Tibial nerve (tissue), 4 donors: ENCODE measurements at regions not wholly inside any gene's neighbourhood (a gene's known extent, or its start where the extent isn't known, plus 50 kb on each side); places are given as distances from the start of the nearest gene placed in this dataset.

Experiments
- DNase-seq, 2 donors: peaks; one replicate each; pipeline ENCODE4 v3.0.0-alpha.2; 2019; ENCODE audit warnings: low spot score in 2 of 2
- H3K27ac ChIP-seq, 4 donors: fragments of 200-600 bp; sonication (generic) in 3 of 4; one replicate each; pipeline ENCODE4 v1.5.1; 2017 to 2019; ENCODE audit warnings: mild to moderate bottlenecking in 1 of 4
- H3K27me3 ChIP-seq, 2 donors: fragments of 200-600 bp; sonication (generic) in 1 of 2; one replicate each; pipeline versions ENCODE4 v1.5.1 to v1.6.0; 2017 to 2019
- H3K36me3 ChIP-seq, 3 donors: fragments of 200-600 bp; sonication (generic); one replicate each; pipeline ENCODE4 v1.5.1; 2018 to 2019
- H3K4me1 ChIP-seq, 4 donors: fragments of 200-600 bp; sonication (generic) in 3 of 4; one replicate each; pipeline ENCODE4 v1.5.1; 2017 to 2019
- H3K4me3 ChIP-seq, 4 donors: fragments of 200-600 bp; sonication (generic) in 3 of 4; one replicate each; pipeline ENCODE4 v1.5.1; 2017 to 2019; ENCODE audit warnings: mild to moderate bottlenecking in 1 of 4, moderate library complexity in 1 of 4
- H3K9me3 ChIP-seq, 4 donors: fragments of 200-600 bp; sonication (generic) in 3 of 4; one replicate each; pipeline ENCODE4 v1.5.1; 2017 to 2019
- EP300 ChIP-seq, 2 donors: sonication (generic); formaldehyde crosslinking; IDR thresholded peaks; one replicate each; pipeline ENCODE4 v1.6.1; 2017; ENCODE audit warnings: antibody characterized with exemption in 2 of 2, mild to moderate bottlenecking in 1 of 2
- POLR2A ChIP-seq, 2 donors: fragments of 450-650 bp; IDR thresholded peaks; one replicate each; pipeline ENCODE4 v1.6.1; 2017; ENCODE audit warnings: antibody characterized with exemption in 2 of 2, mild to moderate bottlenecking in 2 of 2, moderate library complexity in 2 of 2
- WGBS, 2 donors: methylation state at CpG; one replicate each; pipeline ENCODE4 v1.1.5; 2018; 5-methylcytosine and 5-hydroxymethylcytosine counted together
- TF ChIP-seq, protein P1 (sequence below), 5 experiments: fragments of 200-600 bp in 3 of 5; fragments of 450-650 bp in 2 of 5; sonication (generic) in 3 of 5; IDR thresholded peaks; one replicate each; pipeline ENCODE4 v1.5.1; 2016 to 2019; ENCODE audit warnings: antibody characterized with exemption in 5 of 5, mild to moderate bottlenecking in 3 of 5, moderate library complexity in 2 of 5

DNA sequence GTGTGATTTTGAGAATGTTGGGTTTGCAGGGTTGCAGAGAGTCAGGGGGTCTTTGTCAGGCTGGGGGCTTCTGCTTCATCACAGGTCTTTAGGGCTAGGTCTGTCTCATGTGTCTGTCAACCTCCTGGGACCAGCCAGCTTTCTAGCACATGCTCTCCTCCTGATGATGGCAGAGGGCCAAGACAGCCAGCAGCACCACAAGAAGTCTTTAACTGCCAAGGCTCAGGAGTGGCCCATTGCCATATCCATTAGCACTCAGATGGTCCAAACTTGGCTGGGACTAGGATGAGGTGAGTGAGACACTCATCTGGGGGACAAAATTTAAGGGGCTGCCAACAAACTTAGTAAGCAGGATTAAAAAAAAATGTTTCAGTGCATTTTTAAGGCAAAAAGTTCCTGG is 384.2 kb upstream of the CDH10 start:
- DNase-seq, result no peak
- Histone ChIP-seq H3K9me3 (no peaks in the 10 kb centered on the region), H3K27ac (no peak overlapping the region), H3K4me1 (no peaks in the 10 kb centered on the region), H3K4me3 (no peak overlapping the region), H3K36me3 (no peaks in the 10 kb centered on the region), H3K27me3 (no peaks in the 10 kb centered on the region)
- TF ChIP-seq POLR2A (IDR thresholded peaks at IDR 0.05) (no peak), EP300 (IDR thresholded peaks at IDR 0.05) (no peak)
- TF ChIP-seq, protein P1, sequence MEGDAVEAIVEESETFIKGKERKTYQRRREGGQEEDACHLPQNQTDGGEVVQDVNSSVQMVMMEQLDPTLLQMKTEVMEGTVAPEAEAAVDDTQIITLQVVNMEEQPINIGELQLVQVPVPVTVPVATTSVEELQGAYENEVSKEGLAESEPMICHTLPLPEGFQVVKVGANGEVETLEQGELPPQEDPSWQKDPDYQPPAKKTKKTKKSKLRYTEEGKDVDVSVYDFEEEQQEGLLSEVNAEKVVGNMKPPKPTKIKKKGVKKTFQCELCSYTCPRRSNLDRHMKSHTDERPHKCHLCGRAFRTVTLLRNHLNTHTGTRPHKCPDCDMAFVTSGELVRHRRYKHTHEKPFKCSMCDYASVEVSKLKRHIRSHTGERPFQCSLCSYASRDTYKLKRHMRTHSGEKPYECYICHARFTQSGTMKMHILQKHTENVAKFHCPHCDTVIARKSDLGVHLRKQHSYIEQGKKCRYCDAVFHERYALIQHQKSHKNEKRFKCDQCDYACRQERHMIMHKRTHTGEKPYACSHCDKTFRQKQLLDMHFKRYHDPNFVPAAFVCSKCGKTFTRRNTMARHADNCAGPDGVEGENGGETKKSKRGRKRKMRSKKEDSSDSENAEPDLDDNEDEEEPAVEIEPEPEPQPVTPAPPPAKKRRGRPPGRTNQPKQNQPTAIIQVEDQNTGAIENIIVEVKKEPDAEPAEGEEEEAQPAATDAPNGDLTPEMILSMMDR (IDR thresholded peaks at IDR 0.05), result no peak

DNA sequence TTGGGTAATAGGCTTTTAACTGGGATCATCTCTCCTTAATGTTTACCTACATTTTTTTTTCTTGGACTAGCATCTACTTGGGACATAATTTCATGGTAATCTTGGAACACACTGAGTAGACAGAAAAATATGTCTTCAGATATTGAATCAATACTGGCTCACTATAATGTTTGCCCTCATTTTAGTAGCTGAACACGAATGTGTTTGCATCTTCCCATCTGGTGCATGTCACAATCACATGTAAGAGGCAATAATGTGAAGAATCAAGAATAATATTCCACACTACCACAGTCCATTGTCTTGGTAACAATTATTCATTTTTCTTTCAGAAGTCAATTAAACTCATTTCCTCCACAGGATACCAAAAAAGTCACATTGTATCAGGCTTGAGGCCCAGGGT is 382.7 kb upstream of the CDH10 start:
- Histone ChIP-seq H3K27me3 (no peaks in the 10 kb centered on the region), H3K9me3 (no peaks in the 10 kb centered on the region), H3K4me3 (no peak overlapping the region), H3K4me1 (no peaks in the 10 kb centered on the region), H3K27ac (no peak overlapping the region), H3K36me3 (no peaks in the 10 kb centered on the region)
- DNase-seq, result no peak
- 69 to 76% methylated on average over 1 of the region's 1 CpG for WGBS, 2 donors
- TF ChIP-seq POLR2A (IDR thresholded peaks at IDR 0.05) (no peak), EP300 (IDR thresholded peaks at IDR 0.05) (no peak)
- TF ChIP-seq, protein P1 (IDR thresholded peaks at IDR 0.05), result no peak

DNA sequence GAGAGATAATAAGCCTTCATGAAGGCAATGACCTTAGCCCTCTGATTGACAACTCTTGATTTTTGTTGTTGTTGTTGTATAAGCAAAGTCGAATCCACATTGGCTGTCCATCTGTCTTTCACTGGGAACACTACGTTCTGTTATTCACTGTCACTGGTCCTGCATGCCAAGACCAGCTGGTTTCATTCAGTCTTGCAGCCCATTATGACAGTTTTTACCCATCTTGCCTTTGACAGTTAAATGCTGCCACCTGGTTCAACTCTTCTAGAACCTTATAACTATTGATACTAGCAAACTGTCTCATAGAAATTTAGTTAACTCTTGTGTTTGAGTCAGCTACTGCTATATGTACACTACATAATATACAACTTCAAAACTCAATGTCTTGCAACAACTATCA is 382.3 kb upstream of the CDH10 start:
- H3K4me1 ChIP-seq, result no peaks in the 10 kb centered on the region
- WGBS, 2 donors, result 68 to 70% methylated on average over 2 of the region's 2 CpGs
- TF ChIP-seq EP300 (IDR thresholded peaks at IDR 0.05) (no peak), POLR2A (IDR thresholded peaks at IDR 0.05) (no peak)
- TF ChIP-seq, protein P1 (IDR thresholded peaks at IDR 0.05), result no peak
- H3K27me3 ChIP-seq, result no peaks in the 10 kb centered on the region
- no peak overlapping the region for H3K27ac ChIP-seq
- H3K36me3 ChIP-seq, result no peaks in the 10 kb centered on the region
- H3K4me3 ChIP-seq, result no peak overlapping the region
- no peaks in the 10 kb centered on the region for H3K9me3 ChIP-seq
- no peak for DNase-seq

DNA sequence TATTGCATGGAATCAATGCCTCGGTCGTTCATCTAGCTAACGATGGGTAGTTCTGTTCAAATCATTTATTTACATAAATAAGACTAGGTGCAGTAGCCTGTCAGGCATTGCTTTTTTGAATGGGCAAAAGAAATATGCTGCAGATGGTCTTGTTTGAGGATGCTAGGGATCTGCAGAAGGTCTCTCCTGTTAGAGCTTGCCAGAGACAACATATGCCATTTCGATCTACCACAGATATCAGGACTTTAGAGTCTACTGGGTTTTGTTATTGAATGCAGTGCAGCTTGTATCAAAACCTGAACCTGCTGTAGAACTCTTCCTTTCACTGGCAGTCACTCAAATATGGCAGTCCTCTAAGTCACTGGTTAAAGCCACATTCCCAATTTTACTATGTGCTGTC is 381.1 kb upstream of the CDH10 start:
- no peak for TF ChIP-seq POLR2A (IDR thresholded peaks at IDR 0.05)

DNA sequence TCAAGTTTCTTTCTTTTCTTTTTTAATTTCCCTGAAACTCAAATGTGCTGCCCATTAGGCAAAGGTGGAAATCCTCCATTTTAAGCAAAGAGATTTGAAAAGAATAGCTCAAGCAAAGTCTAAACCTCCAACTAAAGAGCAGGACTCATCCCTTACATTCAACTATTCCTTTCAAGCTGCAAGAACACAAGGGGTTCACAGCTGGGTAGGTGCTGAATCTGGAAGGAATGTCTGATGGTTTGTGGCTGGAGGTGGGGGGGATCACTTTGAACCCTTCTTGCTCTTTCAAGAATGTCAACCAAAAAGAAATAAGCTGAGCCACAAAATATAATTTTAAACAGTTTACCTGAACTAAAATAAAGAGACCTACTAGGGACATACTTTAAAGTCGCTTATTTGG is 375.7 kb upstream of the CDH10 start:
- Histone ChIP-seq H3K27me3 (no peaks in the 10 kb centered on the region), H3K9me3 (no peaks in the 10 kb centered on the region), H3K27ac (no peak overlapping the region), H3K4me1 (no peaks in the 10 kb centered on the region), H3K4me3 (no peak overlapping the region), H3K36me3 (no peaks in the 10 kb centered on the region)
- DNase-seq, result no peak
- TF ChIP-seq, protein P1 (IDR thresholded peaks at IDR 0.05), result no peak
- TF ChIP-seq POLR2A (IDR thresholded peaks at IDR 0.05) (no peak), EP300 (IDR thresholded peaks at IDR 0.05) (no peak)
- 39 to 62% methylated on average over 1 of the region's 1 CpG for WGBS, 2 donors

More for the DNA sequence above, 381.1 kb upstream of the CDH10 start:
- DNase-seq, result no peak
- H3K36me3 ChIP-seq, result no peaks in the 10 kb centered on the region
- H3K4me3 ChIP-seq, result no peak overlapping the region
- 87 to 89% methylated on average over 4 of the region's 4 CpGs for WGBS, 2 donors
- no peaks in the 10 kb centered on the region for H3K9me3 ChIP-seq
- H3K27ac ChIP-seq, result no peak overlapping the region
- no peaks in the 10 kb centered on the region for H3K27me3 ChIP-seq
- H3K4me1 ChIP-seq, result no peaks in the 10 kb centered on the region

DNA sequence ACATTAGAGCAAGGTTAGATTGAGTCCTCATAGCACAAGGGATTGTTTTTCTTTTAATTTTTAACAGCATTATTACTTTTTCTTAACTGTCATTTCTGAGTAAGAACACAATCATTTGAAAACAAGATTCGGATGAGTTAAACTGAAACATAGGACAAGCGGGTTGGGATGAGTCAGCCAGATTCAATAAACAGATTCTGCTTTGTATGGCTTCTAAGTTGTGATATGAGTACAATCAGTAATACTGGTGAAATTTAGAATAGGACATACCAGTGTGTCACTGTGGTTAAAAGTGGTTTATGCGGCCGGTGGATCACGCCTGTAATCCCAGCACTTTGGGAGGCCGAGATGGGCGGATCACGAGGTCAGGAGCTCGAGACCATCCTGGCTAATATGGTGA is 364.3 kb upstream of the CDH10 start:
- DNase-seq, result no peak
- WGBS, 2 donors, result 91 to 95% methylated on average over 9 of the region's 9 CpGs
- Histone ChIP-seq H3K4me1 (no peaks in the 10 kb centered on the region), H3K9me3 (no peaks in the 10 kb centered on the region), H3K27ac (no peak overlapping the region), H3K36me3 (no peaks in the 10 kb centered on the region), H3K27me3 (no peaks in the 10 kb centered on the region), H3K4me3 (no peak overlapping the region)
- TF ChIP-seq EP300 (IDR thresholded peaks at IDR 0.05), result no peak
- no peak for TF ChIP-seq POLR2A (IDR thresholded peaks at IDR 0.05)
- TF ChIP-seq, protein P1 (IDR thresholded peaks at IDR 0.05), result no peak
